Trophoblast cell (in vitro differentiated cells and primary cell): ENCODE measurements at regions not wholly inside any gene's neighbourhood (a gene's known extent, or its start where the extent isn't known, plus 50 kb on each side); places are given as distances from the start of the nearest gene placed in this dataset.

ENCODE experiments used
- DNase-seq, 2 donors: peaks; one replicate each; pipeline ENCODE4 v3.0.0-alpha.2; 2016
- H2AFZ ChIP-seq: 2 replicates; pipeline ENCODE4 v1.6.1; 2013; ENCODE audit warnings: low read length, moderate library complexity, mild to moderate bottlenecking; ENCODE audit not compliant: insufficient read depth, poor library complexity
- H2AK5ac ChIP-seq: 2 replicates; pipeline ENCODE4 v1.6.1; 2013; ENCODE audit warnings: mild to moderate bottlenecking, low read length
- H2BK120ac ChIP-seq: 2 replicates; pipeline ENCODE4 v1.6.1; 2013; ENCODE audit warnings: low read length, mild to moderate bottlenecking, moderate library complexity; ENCODE audit not compliant: insufficient read depth, poor library complexity
- H2BK12ac ChIP-seq: 2 replicates; pipeline ENCODE4 v1.6.1; 2013; ENCODE audit warnings: mild to moderate bottlenecking, low read length, moderate library complexity
- H2BK5ac ChIP-seq: 2 replicates; pipeline ENCODE4 v1.6.1; 2013; ENCODE audit warnings: low read length, low read depth, moderate library complexity, mild to moderate bottlenecking; ENCODE audit not compliant: poor library complexity
- H3K14ac ChIP-seq: 2 replicates; pipeline ENCODE4 v1.6.1; 2013; ENCODE audit warnings: mild to moderate bottlenecking, low read length
- H3K18ac ChIP-seq: 2 replicates; pipeline ENCODE4 v1.6.1; 2013; ENCODE audit warnings: mild to moderate bottlenecking, low read length
- H3K23ac ChIP-seq: 2 replicates; pipeline ENCODE4 v1.6.1; 2013; ENCODE audit warnings: low read length
- H3K27ac ChIP-seq: 2 replicates; pipeline ENCODE4 v1.5.1; 2013; ENCODE audit warnings: low read depth, mild to moderate bottlenecking, inconsistent platforms, low read length, moderate library complexity
- H3K27me3 ChIP-seq: 2 replicates; pipeline ENCODE4 v1.6.1; 2013; ENCODE audit warnings: inconsistent platforms, mild to moderate bottlenecking, low read length, moderate library complexity; ENCODE audit not compliant: insufficient read depth
- H3K36me3 ChIP-seq, 2 experiments: 1 replicate in 1 of 2; 2 replicates in 1 of 2; pipeline ENCODE4 v1.6.1; 2013; ENCODE audit warnings: low read length in 2 of 2, mild to moderate bottlenecking in 2 of 2, moderate library complexity in 1 of 2; ENCODE audit not compliant: insufficient read depth in 2 of 2, control insufficient read depth in 1 of 2
- H3K4ac ChIP-seq: 2 replicates; pipeline ENCODE4 v1.6.1; 2013; ENCODE audit warnings: low read depth, mild to moderate bottlenecking, low read length, moderate library complexity
- H3K4me1 ChIP-seq, 2 experiments: 1 replicate in 1 of 2; 2 replicates in 1 of 2; pipeline ENCODE4 v1.6.1; 2013; ENCODE audit warnings: low read length in 2 of 2, mild to moderate bottlenecking in 2 of 2, moderate library complexity in 1 of 2; ENCODE audit not compliant: insufficient read depth in 2 of 2, control insufficient read depth in 1 of 2
- H3K4me2 ChIP-seq: 2 replicates; pipeline ENCODE4 v1.6.1; 2013; ENCODE audit warnings: inconsistent platforms, mild to moderate bottlenecking, low read length, moderate library complexity
- H3K4me3 ChIP-seq: 2 replicates; pipeline ENCODE4 v1.5.1; 2013; ENCODE audit warnings: mild to moderate bottlenecking, low read depth, low read length, inconsistent platforms
- H3K79me1 ChIP-seq: one replicate; pipeline ENCODE4 v1.6.1; 2013; ENCODE audit warnings: low read length
- H3K79me2 ChIP-seq: 2 replicates; pipeline ENCODE4 v1.6.1; 2013; ENCODE audit warnings: low read length, mild to moderate bottlenecking; ENCODE audit not compliant: control insufficient read depth, insufficient read depth, poor library complexity
- H3K9ac ChIP-seq: 2 replicates; pipeline ENCODE4 v1.6.1; 2013; ENCODE audit warnings: mild to moderate bottlenecking, low read length
- H3K9me3 ChIP-seq: 2 replicates; pipeline ENCODE4 v1.6.1; 2013; ENCODE audit warnings: low read depth, mild to moderate bottlenecking, control low read depth, inconsistent platforms, low read length; ENCODE audit not compliant: insufficient read depth
- H4K12ac ChIP-seq: 2 replicates; pipeline ENCODE4 v1.6.1; 2013; ENCODE audit warnings: low read depth, mild to moderate bottlenecking, low read length, moderate library complexity
- H4K8ac ChIP-seq: 2 replicates; pipeline ENCODE4 v1.6.1; 2013; ENCODE audit warnings: low read depth, mild to moderate bottlenecking, low read length, moderate library complexity
- H4K91ac ChIP-seq: one replicate; pipeline ENCODE4 v1.6.1; 2013; ENCODE audit warnings: low read depth, mild to moderate bottlenecking, low read length, moderate library complexity
- WGBS: extraction: QIAGEN DNeasy Blood & Tissue Kit; methylation state at CpG from one replicate; pipeline ENCODE4 v1.1.7; 2013; ENCODE audit warnings: missing lambda C conversion rate; ENCODE audit not compliant: insufficient read length, insufficient coverage; ENCODE audit errors: extremely low coverage; 5-methylcytosine and 5-hydroxymethylcytosine counted together

GRCh38 chr14:76694106-76694505 is 67.2 kb upstream of the VASH1 start:
- no peak overlapping the region for H2AK5ac ChIP-seq
- no peak overlapping the region for H4K91ac ChIP-seq
- H3K79me2 ChIP-seq = no peaks in the 10 kb centered on the region
- H3K9me3 ChIP-seq = no peaks in the 10 kb centered on the region
- DNase-seq = no peak
- no peaks in the 10 kb centered on the region for H3K27me3 ChIP-seq
- no peak overlapping the region for H3K4me3 ChIP-seq
- H3K18ac ChIP-seq = no peak overlapping the region
- H2AFZ ChIP-seq = no peak overlapping the region
- no peak overlapping the region for H3K23ac ChIP-seq
- no peak overlapping the region for H2BK12ac ChIP-seq
- H3K79me1 ChIP-seq = no peaks in the 10 kb centered on the region
- no peak overlapping the region for H2BK5ac ChIP-seq
- H3K9ac ChIP-seq = no peak overlapping the region
- no peak overlapping the region for H3K4me2 ChIP-seq
- H4K8ac ChIP-seq = no peak overlapping the region
- peaks cover 8 to 10% of the 10 kb centered on the region in 2 experiments for H3K4me1 ChIP-seq
- H3K4ac ChIP-seq = no peak overlapping the region
- no peaks in the 10 kb centered on the region for H3K36me3 ChIP-seq
- H4K12ac ChIP-seq = no peak overlapping the region
- no peak overlapping the region for H3K27ac ChIP-seq
- WGBS = no CpG with 5 or more reads among the region's 10 CpGs
- H2BK120ac ChIP-seq = no peak overlapping the region
- H3K14ac ChIP-seq = no peak overlapping the region

- no peak overlapping the region for H3K27ac ChIP-seq
- no peak overlapping the region for H2AFZ ChIP-seq
- no peak overlapping the region for H2BK12ac ChIP-seq
- H4K91ac ChIP-seq = no peak overlapping the region
- H3K36me3 ChIP-seq = no peaks in the 10 kb centered on the region
- no peak overlapping the region for H3K9ac ChIP-seq
- H3K4me3 ChIP-seq = no peak overlapping the region
- H2AK5ac ChIP-seq = no peak overlapping the region
- no peak overlapping the region for H2BK5ac ChIP-seq
- H2BK120ac ChIP-seq = no peak overlapping the region
- no CpG with 5 or more reads among the region's 10 CpGs for WGBS
- no peaks in the 10 kb centered on the region for H3K79me1 ChIP-seq
- H4K12ac ChIP-seq = no peak overlapping the region
- no peak overlapping the region for H3K18ac ChIP-seq
- no peak overlapping the region for H3K23ac ChIP-seq
- no peak overlapping the region for H3K4me2 ChIP-seq
- no peak overlapping the region for H4K8ac ChIP-seq
- H3K9me3 ChIP-seq = no peaks in the 10 kb centered on the region
- H3K27me3 ChIP-seq = no peaks in the 10 kb centered on the region
- DNase-seq = no peak
- no peaks in the 10 kb centered on the region for H3K79me2 ChIP-seq
- peaks cover 8 to 10% of the 10 kb centered on the region in 2 experiments for H3K4me1 ChIP-seq
- no peak overlapping the region for H3K4ac ChIP-seq
- no peak overlapping the region for H3K14ac ChIP-seq
Observed at GRCh38 chr14:76695263-76695920, 65.9 kb upstream of the VASH1 start.

- no peak overlapping the region for H3K18ac ChIP-seq
Observed at GRCh38 chr14:76696361-76696760, 64.9 kb upstream of the VASH1 start.

GRCh38 chr14:76696791-76697190 is 64.5 kb upstream of the VASH1 start:
- H2BK120ac ChIP-seq = no peak overlapping the region
- no peak overlapping the region for H4K91ac ChIP-seq
- H3K27me3 ChIP-seq = no peaks in the 10 kb centered on the region
- H3K4me2 ChIP-seq = no peak overlapping the region
- no peak overlapping the region for H3K9ac ChIP-seq
- no peak overlapping the region for H2BK12ac ChIP-seq
- no peak overlapping the region for H2BK5ac ChIP-seq
- H3K18ac ChIP-seq = no peak overlapping the region
- H3K14ac ChIP-seq = no peak overlapping the region
- no peaks in the 10 kb centered on the region for H3K79me1 ChIP-seq
- WGBS = no CpG with 5 or more reads among the region's 5 CpGs
- no peak overlapping the region for H2AFZ ChIP-seq
- no peak overlapping the region for H3K4me3 ChIP-seq
- H3K23ac ChIP-seq = no peak overlapping the region
- H3K9me3 ChIP-seq = no peaks in the 10 kb centered on the region
- no peaks in the 10 kb centered on the region for H3K36me3 ChIP-seq
- H4K12ac ChIP-seq = no peak overlapping the region
- H3K79me2 ChIP-seq = no peaks in the 10 kb centered on the region
- H3K4me1 ChIP-seq = peaks cover 8 to 10% of the 10 kb centered on the region in 2 experiments
- H4K8ac ChIP-seq = no peak overlapping the region
- H3K4ac ChIP-seq = no peak overlapping the region
- no peak overlapping the region for H3K27ac ChIP-seq
- H2AK5ac ChIP-seq = no peak overlapping the region
- DNase-seq = peak; percentile 40 to 41

More at GRCh38 chr14:76696361-76696760, 64.9 kb upstream of the VASH1 start:
- Histone ChIP-seq H3K14ac (no peak overlapping the region), H3K79me1 (no peaks in the 10 kb centered on the region), H3K4me2 (no peak overlapping the region), H4K12ac (no peak overlapping the region), H2BK120ac (no peak overlapping the region), H2BK5ac (no peak overlapping the region), H3K9ac (no peak overlapping the region), H4K91ac (no peak overlapping the region), H3K27ac (no peak overlapping the region), H3K23ac (no peak overlapping the region), H2AK5ac (no peak overlapping the region), H3K4me1 (peaks cover 8 to 10% of the 10 kb centered on the region in 2 experiments), H3K27me3 (no peaks in the 10 kb centered on the region), H3K9me3 (no peaks in the 10 kb centered on the region), H3K79me2 (no peaks in the 10 kb centered on the region), H4K8ac (no peak overlapping the region), H2BK12ac (no peak overlapping the region), H3K4ac (no peak overlapping the region), H2AFZ (no peak overlapping the region), H3K4me3 (no peak overlapping the region), H3K36me3 (no peaks in the 10 kb centered on the region)
- WGBS = 100% methylated on average over 1 of the region's 3 CpGs
- peak; percentile 27 to 48 for DNase-seq
